Lower lobe of right lung (tissue), 2 donors: ENCODE measurements at regions not wholly inside any gene's neighbourhood (a gene's known extent, or its start where the extent isn't known, plus 50 kb on each side); places are given as distances from the start of the nearest gene placed in this dataset.
"Not testable (repeated sequence)": the region's sequence is repeated elsewhere in the genome, so short reads cannot be mapped to it uniquely, and the experiment has no call there.

Experiments
- ATAC-seq, 2 donors: fragments of 200-7000 bp; cut with Tn5 transposase; one replicate each; pipeline ENCODE4 v1.9.1; 2020 to 2022; ENCODE audit warnings: mild to moderate bottlenecking in 2 of 2, moderate library complexity in 2 of 2
- DNase-seq: peaks from one replicate; pipeline ENCODE4 v3.0.0-alpha.2; 2020
- H3K27ac ChIP-seq: fragments of 200-600 bp; one replicate; pipeline ENCODE4 v1.8.0; 2022
- H3K27me3 ChIP-seq: fragments of 200-600 bp; one replicate; pipeline ENCODE4 v1.8.0; 2022; ENCODE audit warnings: low read depth
- H3K36me3 ChIP-seq: fragments of 200-600 bp; one replicate; pipeline ENCODE4 v1.8.0; 2022; ENCODE audit warnings: mild to moderate bottlenecking
- H3K4me1 ChIP-seq: fragments of 200-600 bp; one replicate; pipeline ENCODE4 v1.8.0; 2022
- H3K4me3 ChIP-seq: fragments of 200-600 bp; one replicate; pipeline ENCODE4 v1.8.0; 2022; ENCODE audit warnings: mild to moderate bottlenecking
- H3K9me3 ChIP-seq: fragments of 200-600 bp; one replicate; pipeline ENCODE4 v1.8.0; 2022
- CTCF ChIP-seq: fragments of 200-600 bp; IDR thresholded peaks from one replicate; pipeline ENCODE4 v1.8.0; 2022; ENCODE audit warnings: antibody characterized with exemption, mild to moderate bottlenecking
- intact Hi-C: fragments of 100-400 bp; cut with DNase I; formaldehyde crosslinking; loops from one replicate; pipeline ENCODE4 v1.11.0; 2022
- donor health status: DM: no; HTN: yes; CAD: no; lungs with severe emphysema.

- H3K27me3 ChIP-seq, H3K36me3 ChIP-seq, DNase-seq, H3K9me3 ChIP-seq, intact Hi-C loops, ATAC-seq, H3K27ac ChIP-seq, H3K4me1 ChIP-seq, H3K4me3 ChIP-seq: not testable (repeated sequence)
Measured at GRCh38 chr21:13883641-13884395, 274.2 kb downstream of the POTED start.

GRCh38 chr21:13877503-13877902 is 267.9 kb downstream of the POTED start:
- H3K4me3 ChIP-seq, intact Hi-C loops, H3K27me3 ChIP-seq, H3K4me1 ChIP-seq, ATAC-seq, H3K9me3 ChIP-seq, H3K27ac ChIP-seq, DNase-seq, H3K36me3 ChIP-seq: not testable (repeated sequence)

- intact Hi-C loops, DNase-seq, H3K4me1 ChIP-seq: not testable (repeated sequence)
Measured at GRCh38 chr21:13876999-13877398, 267.4 kb downstream of the POTED start.

GRCh38 chr21:13874001-13874400 is 264.4 kb downstream of the POTED start:
- ATAC-seq, H3K27ac ChIP-seq, intact Hi-C loops, DNase-seq, H3K4me3 ChIP-seq, H3K27me3 ChIP-seq, H3K36me3 ChIP-seq, H3K9me3 ChIP-seq, H3K4me1 ChIP-seq: not testable (repeated sequence)

More at GRCh38 chr21:13876999-13877398, 267.4 kb downstream of the POTED start:
- H3K36me3 ChIP-seq, H3K27me3 ChIP-seq, H3K4me3 ChIP-seq, ATAC-seq, H3K9me3 ChIP-seq, H3K27ac ChIP-seq: not testable (repeated sequence)

GRCh38 chr21:13854638-13855037 is 245.1 kb downstream of the POTED start:
- no peaks in the 10 kb centered on the region for H3K9me3 ChIP-seq
- H3K36me3 ChIP-seq, result no peaks in the 10 kb centered on the region
- intact Hi-C loops, result no loop called here
- no peak overlapping the region for H3K4me3 ChIP-seq
- DNase-seq, result no peak
- no peak for TF ChIP-seq CTCF
- no peaks in the 10 kb centered on the region for H3K4me1 ChIP-seq
- H3K27ac ChIP-seq, result no peak overlapping the region
- no peak for ATAC-seq
- H3K27me3 ChIP-seq, result no peaks in the 10 kb centered on the region

GRCh38 chr21:13850808-13851207 is 241.2 kb downstream of the POTED start:
- H3K4me1 ChIP-seq, H3K9me3 ChIP-seq, H3K4me3 ChIP-seq, DNase-seq, H3K36me3 ChIP-seq, H3K27me3 ChIP-seq, H3K27ac ChIP-seq, intact Hi-C loops, ATAC-seq: not testable (repeated sequence)

GRCh38 chr21:13849489-13849888 is 239.9 kb downstream of the POTED start:
- H3K36me3 ChIP-seq, H3K27me3 ChIP-seq, H3K27ac ChIP-seq, intact Hi-C loops, ATAC-seq, H3K4me1 ChIP-seq, H3K9me3 ChIP-seq, DNase-seq, H3K4me3 ChIP-seq: not testable (repeated sequence)

GRCh38 chr21:13846718-13847117 is 237.1 kb downstream of the POTED start:
- H3K9me3 ChIP-seq, DNase-seq, H3K27me3 ChIP-seq, intact Hi-C loops, H3K27ac ChIP-seq, H3K36me3 ChIP-seq, H3K4me3 ChIP-seq, H3K4me1 ChIP-seq, ATAC-seq: not testable (repeated sequence)

GRCh38 chr21:13844574-13844973 is 235.0 kb downstream of the POTED start:
- ATAC-seq, result peak; percentile 48 to 83
- H3K4me1 ChIP-seq, H3K27me3 ChIP-seq, H3K27ac ChIP-seq, DNase-seq, H3K9me3 ChIP-seq, H3K36me3 ChIP-seq, H3K4me3 ChIP-seq, intact Hi-C loops: not testable (repeated sequence)

- H3K27ac ChIP-seq, H3K9me3 ChIP-seq, H3K27me3 ChIP-seq, H3K36me3 ChIP-seq, ATAC-seq, H3K4me1 ChIP-seq, DNase-seq, H3K4me3 ChIP-seq, intact Hi-C loops: not testable (repeated sequence)
Measured at GRCh38 chr21:13843081-13843480, 233.5 kb downstream of the POTED start.

GRCh38 chr21:13827666-13828065 is 218.1 kb downstream of the POTED start:
- ATAC-seq, H3K36me3 ChIP-seq, H3K4me3 ChIP-seq, H3K27me3 ChIP-seq, H3K9me3 ChIP-seq, DNase-seq, intact Hi-C loops, H3K4me1 ChIP-seq, H3K27ac ChIP-seq: not testable (repeated sequence)
